OCI-LY1 (cell line): ENCODE measurements at regions not wholly inside any gene's neighbourhood (a gene's known extent, or its start where the extent isn't known, plus 50 kb on each side); places are given as distances from the start of the nearest gene placed in this dataset.

ENCODE experiments used
- H2AFZ ChIP-seq: fragments of 200-600 bp; sonication (generic), shearing (Covaris generic); 2 replicates; pipeline ENCODE4 v1.6.0; 2014; ENCODE audit warnings: antibody characterized with exemption, mild to moderate bottlenecking, low read length
- H3F3A ChIP-seq: fragments of 200-600 bp; sonication (generic), shearing (Covaris generic); 2 replicates; pipeline ENCODE4 v1.6.0; 2014; ENCODE audit warnings: mild to moderate bottlenecking, antibody characterized with exemption, low read length, moderate library complexity; ENCODE audit not compliant: insufficient read depth
- H3K27ac ChIP-seq: fragments of 200-600 bp; sonication (generic); 2 replicates; pipeline ENCODE4 v1.5.1; 2014; ENCODE audit warnings: low read length, mixed run types, mild to moderate bottlenecking, low read depth; ENCODE audit not compliant: poor library complexity, severe bottlenecking
- H3K27me3 ChIP-seq: fragments of 200-600 bp; sonication (generic); 2 replicates; pipeline ENCODE4 v1.6.0; 2014; ENCODE audit warnings: antibody characterized with exemption, mild to moderate bottlenecking, low read length, moderate library complexity; ENCODE audit not compliant: insufficient read depth
- H3K36me3 ChIP-seq: fragments of 200-600 bp; sonication (generic); 2 replicates; pipeline ENCODE4 v1.6.1; 2014; ENCODE audit warnings: mild to moderate bottlenecking, antibody characterized with exemption, low read length, moderate library complexity, mixed read lengths; ENCODE audit not compliant: insufficient read depth
- H3K4me1 ChIP-seq: fragments of 200-600 bp; sonication (generic); 2 replicates; pipeline ENCODE4 v1.5.1; 2014; ENCODE audit warnings: mild to moderate bottlenecking, low read length, moderate library complexity; ENCODE audit not compliant: insufficient read depth, severe bottlenecking
- H3K4me2 ChIP-seq: fragments of 200-600 bp; sonication (generic), shearing (Covaris generic); 2 replicates; pipeline ENCODE4 v1.6.1; 2014; ENCODE audit warnings: low read length
- H3K4me3 ChIP-seq: fragments of 200-600 bp; sonication (generic); 2 replicates; pipeline ENCODE4 v1.5.1; 2014; ENCODE audit warnings: low read length, low read depth, mild to moderate bottlenecking, mixed read lengths; ENCODE audit not compliant: poor library complexity, severe bottlenecking
- H3K79me2 ChIP-seq: fragments of 200-600 bp; shearing (Covaris generic); 2 replicates; pipeline ENCODE4 v1.6.1; 2016; ENCODE audit warnings: mixed run types, low read length, mixed read lengths; ENCODE audit not compliant: insufficient read depth
- H3K9ac ChIP-seq: fragments of 200-600 bp; sonication (generic), shearing (Covaris generic); 2 replicates; pipeline ENCODE4 v1.6.1; 2014; ENCODE audit warnings: mild to moderate bottlenecking, low read length, mixed read lengths
- H3K9me2 ChIP-seq: fragments of 200-600 bp; sonication (generic), shearing (Covaris generic); 2 replicates; pipeline ENCODE4 v1.6.1; 2014; ENCODE audit warnings: low read depth, mild to moderate bottlenecking, low read length, mixed read lengths
- H3K9me3 ChIP-seq: fragments of 200-600 bp; shearing (Covaris generic); 2 replicates; pipeline ENCODE4 v1.6.1; 2014; ENCODE audit warnings: low read length, mixed read lengths
- H4K20me1 ChIP-seq: fragments of 200-600 bp; sonication (generic), shearing (Covaris generic); 2 replicates; pipeline ENCODE4 v1.6.0; 2016; ENCODE audit warnings: mild to moderate bottlenecking, low read length; ENCODE audit not compliant: insufficient read depth
- EZH2 ChIP-seq: fragments of 200-600 bp; sonication (generic), shearing (Covaris generic); IDR thresholded peaks from 2 replicates; pipeline ENCODE4 v1.8.0; 2017; ENCODE audit warnings: borderline replicate concordance, mixed run types, mild to moderate bottlenecking, antibody characterized with exemption, low read length, moderate library complexity, mixed read lengths
- TF ChIP-seq, protein P1 (sequence below): fragments of 200-600 bp; sonication (generic), shearing (Covaris generic); IDR thresholded peaks from 2 replicates; pipeline ENCODE4 v1.5.1; 2017; ENCODE audit warnings: mild to moderate bottlenecking, antibody characterized with exemption, low read length, moderate library complexity, mixed read lengths

DNA sequence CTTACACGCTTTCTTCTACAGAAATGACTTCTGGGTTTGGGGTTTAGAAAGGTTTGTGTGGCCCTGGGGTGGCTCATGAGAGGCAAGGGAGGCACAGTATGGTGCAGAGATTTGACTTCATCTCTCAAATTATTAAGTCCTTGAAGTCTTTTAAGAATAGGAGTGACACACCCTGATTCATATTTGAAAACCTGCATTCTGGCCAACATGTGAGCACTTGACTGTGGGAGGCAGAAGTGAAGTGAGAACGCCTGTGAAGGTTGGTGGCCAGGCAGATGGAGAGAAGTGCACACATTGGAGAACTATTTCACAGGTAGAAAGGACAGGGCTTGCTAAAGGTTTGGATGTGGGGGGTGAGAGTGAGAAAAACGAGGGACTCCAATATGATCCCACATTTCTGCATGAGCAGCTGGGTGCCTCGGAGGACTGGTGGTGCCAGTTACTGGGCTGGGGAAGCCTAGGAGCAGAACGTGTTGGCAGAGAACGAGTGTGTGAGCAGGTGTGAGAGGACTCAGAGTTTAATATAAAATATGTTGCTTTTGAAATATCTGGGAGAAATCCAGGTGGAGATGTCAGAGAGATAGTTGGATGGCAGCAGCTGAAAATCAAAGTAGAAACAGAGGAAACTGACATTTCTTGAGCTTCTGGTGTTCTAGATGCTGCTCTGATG lies 240.0 kb upstream of the ADAMTSL1 start:
- no peak overlapping the region for H3K9ac ChIP-seq
- no peaks in the 10 kb centered on the region for H3K27me3 ChIP-seq
- no peaks in the 10 kb centered on the region for H3K9me2 ChIP-seq
- H3F3A ChIP-seq, result no peaks in the 10 kb centered on the region
- no peak overlapping the region for H3K27ac ChIP-seq
- no peaks in the 10 kb centered on the region for H3K36me3 ChIP-seq
- no peak overlapping the region for H3K4me3 ChIP-seq
- TF ChIP-seq EZH2, result no peak
- TF ChIP-seq, protein P1, sequence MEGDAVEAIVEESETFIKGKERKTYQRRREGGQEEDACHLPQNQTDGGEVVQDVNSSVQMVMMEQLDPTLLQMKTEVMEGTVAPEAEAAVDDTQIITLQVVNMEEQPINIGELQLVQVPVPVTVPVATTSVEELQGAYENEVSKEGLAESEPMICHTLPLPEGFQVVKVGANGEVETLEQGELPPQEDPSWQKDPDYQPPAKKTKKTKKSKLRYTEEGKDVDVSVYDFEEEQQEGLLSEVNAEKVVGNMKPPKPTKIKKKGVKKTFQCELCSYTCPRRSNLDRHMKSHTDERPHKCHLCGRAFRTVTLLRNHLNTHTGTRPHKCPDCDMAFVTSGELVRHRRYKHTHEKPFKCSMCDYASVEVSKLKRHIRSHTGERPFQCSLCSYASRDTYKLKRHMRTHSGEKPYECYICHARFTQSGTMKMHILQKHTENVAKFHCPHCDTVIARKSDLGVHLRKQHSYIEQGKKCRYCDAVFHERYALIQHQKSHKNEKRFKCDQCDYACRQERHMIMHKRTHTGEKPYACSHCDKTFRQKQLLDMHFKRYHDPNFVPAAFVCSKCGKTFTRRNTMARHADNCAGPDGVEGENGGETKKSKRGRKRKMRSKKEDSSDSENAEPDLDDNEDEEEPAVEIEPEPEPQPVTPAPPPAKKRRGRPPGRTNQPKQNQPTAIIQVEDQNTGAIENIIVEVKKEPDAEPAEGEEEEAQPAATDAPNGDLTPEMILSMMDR, result no peak
- H3K9me3 ChIP-seq, result no peaks in the 10 kb centered on the region
- H2AFZ ChIP-seq, result no peak overlapping the region
- H4K20me1 ChIP-seq, result no peaks in the 10 kb centered on the region
- H3K4me1 ChIP-seq, result no peaks in the 10 kb centered on the region
- no peak overlapping the region for H3K4me2 ChIP-seq
- H3K79me2 ChIP-seq, result no peaks in the 10 kb centered on the region

DNA sequence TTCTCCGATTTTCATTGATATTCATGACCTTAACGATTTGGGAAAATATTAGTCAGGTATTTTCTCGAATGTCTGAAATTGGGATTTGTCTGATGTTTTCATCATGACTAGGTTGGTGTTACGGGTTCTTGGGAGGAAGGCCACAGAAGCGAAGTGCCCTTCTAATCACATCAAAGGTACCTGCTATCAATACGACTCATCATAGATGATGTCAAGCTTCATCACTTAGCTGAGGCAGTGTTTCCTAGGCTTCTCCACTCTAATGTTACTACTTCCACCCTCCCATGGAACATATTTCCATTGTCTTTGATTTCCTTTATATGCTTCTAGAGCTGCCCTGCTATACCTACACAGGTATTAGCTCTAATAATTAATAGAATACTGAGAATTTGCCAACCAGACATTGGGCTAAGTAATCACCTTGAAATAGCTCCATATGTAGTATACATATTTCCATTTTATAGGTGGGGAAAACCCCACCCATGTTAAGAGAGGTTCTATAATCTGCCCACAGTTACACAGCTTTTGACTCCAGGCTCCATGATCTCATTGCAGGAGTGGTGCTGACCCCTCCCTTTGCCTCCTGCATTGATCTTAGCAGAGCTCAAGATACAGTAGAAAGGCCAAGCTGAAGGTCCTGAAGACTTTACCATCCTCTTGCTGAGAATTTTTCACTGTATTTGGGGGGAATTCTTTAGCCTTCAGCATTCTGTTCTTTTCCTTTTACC lies 238.6 kb upstream of the ADAMTSL1 start:
- H3K9ac ChIP-seq, result no peak overlapping the region
- no peak overlapping the region for H2AFZ ChIP-seq
- no peaks in the 10 kb centered on the region for H3K79me2 ChIP-seq
- no peaks in the 10 kb centered on the region for H4K20me1 ChIP-seq
- H3K27ac ChIP-seq, result no peak overlapping the region
- no peak overlapping the region for H3K4me3 ChIP-seq
- no peaks in the 10 kb centered on the region for H3K36me3 ChIP-seq
- H3K27me3 ChIP-seq, result no peaks in the 10 kb centered on the region
- no peaks in the 10 kb centered on the region for H3K9me2 ChIP-seq
- no peaks in the 10 kb centered on the region for H3K4me1 ChIP-seq
- H3F3A ChIP-seq, result no peaks in the 10 kb centered on the region
- no peaks in the 10 kb centered on the region for H3K9me3 ChIP-seq
- TF ChIP-seq, protein P1, result no peak
- no peak for TF ChIP-seq EZH2
- no peak overlapping the region for H3K4me2 ChIP-seq

DNA sequence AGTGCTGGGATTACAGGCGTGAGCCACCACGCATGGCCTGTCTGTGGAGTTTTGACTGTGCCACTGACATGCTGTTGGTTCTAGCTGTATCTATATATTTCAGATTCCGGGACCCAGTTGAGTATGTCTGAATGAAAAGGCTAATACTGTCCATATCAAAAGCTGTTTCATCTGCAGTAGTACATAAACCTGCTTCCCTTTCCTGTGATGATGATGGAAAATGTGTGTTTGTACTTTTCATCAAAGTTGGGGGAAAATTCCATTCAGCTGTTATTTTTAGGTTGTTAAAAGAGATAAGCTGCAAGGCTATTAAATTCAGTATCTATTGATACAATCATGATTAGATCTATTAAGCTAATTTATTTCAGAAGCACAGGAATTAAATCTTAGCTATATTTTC lies 237.6 kb upstream of the ADAMTSL1 start:
- Histone ChIP-seq H3K27ac (no peak overlapping the region), H3K79me2 (no peaks in the 10 kb centered on the region), H3K4me1 (no peaks in the 10 kb centered on the region), H3F3A (no peaks in the 10 kb centered on the region), H3K9me3 (no peaks in the 10 kb centered on the region; the same call in 1 of the 2 replicates), H3K4me3 (no peak overlapping the region), H4K20me1 (no peaks in the 10 kb centered on the region), H3K9me2 (no peaks in the 10 kb centered on the region), H3K4me2 (no peak overlapping the region), H3K36me3 (no peaks in the 10 kb centered on the region), H2AFZ (no peak overlapping the region), H3K9ac (no peak overlapping the region), H3K27me3 (no peaks in the 10 kb centered on the region)
- TF ChIP-seq, protein P1, result no peak
- TF ChIP-seq EZH2, result no peak
